ENCODE measurements at regions not wholly inside any gene's neighbourhood (a gene's known extent, or its start where the extent isn't known, plus 50 kb on each side); places are given as distances from the start of the nearest gene placed in this dataset.

GRCh38 chr5:58116346-58116745, 343.5 kb downstream of the PLK2 start:
- intact Hi-C loops (cut with micrococcal nuclease), result no loop called here
- Mint-ChIP-seq H3K9me3 (no peaks in the 10 kb centered on the region), H3K4me1 (no peaks in the 10 kb centered on the region), H3K4me3 (no peak overlapping the region), H3K36me3 (no peaks in the 10 kb centered on the region), H3K27ac (no peak overlapping the region), H3K27me3 (peaks cover 0 to 46% (median 19%) of the 10 kb centered on the region in 5 donors)
- ChIA-PET CTCF (no interaction called here), POLR2A (no interaction called here)
- H3K9me3 ChIP-seq (ENCODE audit: control insufficient read depth in 2 of 3, low read length in 3 of 3), result no peaks in the 10 kb centered on the region
- no peak overlapping the region for H3K4me3 ChIP-seq (ENCODE audit: low read length)
- DNase-seq (no peak), ATAC-seq (no peak)
- H3K36me3 ChIP-seq (ENCODE audit: control insufficient read depth in 2 of 3, insufficient read depth in 3 of 3, low read length in 3 of 3), result no peaks in the 10 kb centered on the region
- H3K27me3 ChIP-seq (ENCODE audit: control insufficient read depth in 2 of 2, insufficient read depth in 2 of 2, low read length in 2 of 2), result no peaks in the 10 kb centered on the region
- H3K4me1 ChIP-seq (ENCODE audit: control insufficient read depth in 2 of 2, insufficient read depth in 2 of 2, low read length in 2 of 2), result no peaks in the 10 kb centered on the region
- no peak overlapping the region for H3K27ac ChIP-seq (ENCODE audit: low read depth, low read length)

- H3K4me3 ChIP-seq (ENCODE audit: low read length), result no peak overlapping the region
- Mint-ChIP-seq H3K27me3 (peaks cover 0 to 45% (median 16%) of the 10 kb centered on the region in 5 donors), H3K9me3 (no peaks in the 10 kb centered on the region), H3K27ac (no peak overlapping the region), H3K4me3 (no peak overlapping the region), H3K4me1 (no peaks in the 10 kb centered on the region), H3K36me3 (no peaks in the 10 kb centered on the region)
- no peak overlapping the region for H3K27ac ChIP-seq (ENCODE audit: low read depth, low read length)
- CTCF ChIA-PET, result no interaction called here
- no peak for DNase-seq
- ATAC-seq, result no peak
- H3K4me1 ChIP-seq (ENCODE audit: control insufficient read depth in 2 of 2, insufficient read depth in 2 of 2, low read length in 2 of 2), result no peaks in the 10 kb centered on the region
- POLR2A ChIA-PET, result no interaction called here
- no peaks in the 10 kb centered on the region for H3K9me3 ChIP-seq (ENCODE audit: control insufficient read depth in 2 of 3, low read length in 3 of 3)
- no peaks in the 10 kb centered on the region for H3K36me3 ChIP-seq (ENCODE audit: control insufficient read depth in 2 of 3, insufficient read depth in 3 of 3, low read length in 3 of 3)
- no peaks in the 10 kb centered on the region for H3K27me3 ChIP-seq (ENCODE audit: control insufficient read depth in 2 of 2, insufficient read depth in 2 of 2, low read length in 2 of 2)
- intact Hi-C loops (cut with micrococcal nuclease), result no loop called here
Measured at GRCh38 chr5:58115811-58116210, 344.1 kb downstream of the PLK2 start.

GRCh38 chr5:58114324-58114723, 345.6 kb downstream of the PLK2 start:
- no peaks in the 10 kb centered on the region for H3K4me1 ChIP-seq (ENCODE audit: control insufficient read depth in 2 of 2, insufficient read depth in 2 of 2, low read length in 2 of 2)
- H3K4me3 ChIP-seq (ENCODE audit: low read length), result no peak overlapping the region
- intact Hi-C loops (cut with micrococcal nuclease), result no loop called here
- no peaks in the 10 kb centered on the region for H3K9me3 ChIP-seq (ENCODE audit: control insufficient read depth in 2 of 3, low read length in 3 of 3)
- H3K27ac Mint-ChIP-seq, result no peak overlapping the region
- no peak for ATAC-seq
- no peaks in the 10 kb centered on the region for H3K36me3 ChIP-seq (ENCODE audit: control insufficient read depth in 2 of 3, insufficient read depth in 3 of 3, low read length in 3 of 3)
- no peak for DNase-seq
- no peak overlapping the region for H3K27ac ChIP-seq (ENCODE audit: low read depth, low read length)
- no peaks in the 10 kb centered on the region for H3K36me3 Mint-ChIP-seq
- H3K9me3 Mint-ChIP-seq, result no peaks in the 10 kb centered on the region
- H3K4me1 Mint-ChIP-seq, result no peaks in the 10 kb centered on the region
- CTCF ChIA-PET, result no interaction called here
- POLR2A ChIA-PET, result no interaction called here
- H3K27me3 ChIP-seq (ENCODE audit: control insufficient read depth in 2 of 2, insufficient read depth in 2 of 2, low read length in 2 of 2), result no peaks in the 10 kb centered on the region
- peaks cover 0 to 45% (median 15%) of the 10 kb centered on the region in 5 donors for H3K27me3 Mint-ChIP-seq
- no peak overlapping the region for H3K4me3 Mint-ChIP-seq

DNA sequence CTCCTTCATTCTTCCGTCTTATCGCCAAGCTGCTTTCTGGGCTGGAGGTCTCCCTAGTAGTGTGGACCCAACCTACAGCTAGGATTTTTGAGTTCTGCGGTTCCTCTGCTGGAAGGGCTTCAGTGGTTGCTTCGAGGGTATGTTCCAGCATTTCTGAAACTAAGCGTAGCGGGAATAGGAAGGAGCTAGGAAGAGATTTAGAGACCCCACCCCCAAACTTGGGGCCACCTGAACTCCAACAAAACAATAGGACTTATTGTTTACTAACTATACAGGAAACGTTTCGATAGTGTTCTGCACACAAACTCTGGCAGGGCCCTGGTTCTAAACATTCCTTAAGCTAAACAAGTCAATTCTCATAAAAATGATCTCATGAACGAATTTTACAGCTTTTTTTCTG, 346.7 kb downstream of the PLK2 start:
- POLR2A ChIA-PET, result no interaction called here

GRCh38 chr5:58108511-58108910, 351.4 kb downstream of the PLK2 start:
- Mint-ChIP-seq H3K4me1 (no peaks in the 10 kb centered on the region), H3K27me3 (peaks cover 0 to 15% (median 4%) of the 10 kb centered on the region in 5 donors)
- no peak for ATAC-seq

More for the DNA sequence above, 346.7 kb downstream of the PLK2 start:
- H3K27ac Mint-ChIP-seq, result no peak overlapping the region
- peaks cover 0 to 39% (median 12%) of the 10 kb centered on the region in 5 donors for H3K27me3 Mint-ChIP-seq
- Histone ChIP-seq H3K36me3 (ENCODE audit: control insufficient read depth in 2 of 3, insufficient read depth in 3 of 3, low read length in 3 of 3) (no peaks in the 10 kb centered on the region), H3K27ac (ENCODE audit: low read depth, low read length) (no peak overlapping the region), H3K4me3 (ENCODE audit: low read length) (no peak overlapping the region), H3K4me1 (ENCODE audit: control insufficient read depth in 2 of 2, insufficient read depth in 2 of 2, low read length in 2 of 2) (no peaks in the 10 kb centered on the region), H3K27me3 (ENCODE audit: control insufficient read depth in 2 of 2, insufficient read depth in 2 of 2, low read length in 2 of 2) (no peaks in the 10 kb centered on the region), H3K9me3 (ENCODE audit: control insufficient read depth in 2 of 3, low read length in 3 of 3) (no peaks in the 10 kb centered on the region)
- intact Hi-C loops (cut with micrococcal nuclease), result no loop called here
- H3K4me1 Mint-ChIP-seq, result no peaks in the 10 kb centered on the region
- ATAC-seq, result no peak
- DNase-seq, result no peak
- no peaks in the 10 kb centered on the region for H3K9me3 Mint-ChIP-seq
- CTCF ChIA-PET, result no interaction called here
- no peaks in the 10 kb centered on the region for H3K36me3 Mint-ChIP-seq
- no peak overlapping the region for H3K4me3 Mint-ChIP-seq

GRCh38 chr5:58107704-58108103, 352.2 kb downstream of the PLK2 start:
- peaks cover 0 to 12% (median 6%) of the 10 kb centered on the region in 5 donors for H3K27me3 Mint-ChIP-seq
- peaks cover 0 to 10% (median 0%) of the 10 kb centered on the region in 11 donors for H3K9me3 Mint-ChIP-seq
- H3K4me1 Mint-ChIP-seq, result no peaks in the 10 kb centered on the region
- POLR2A ChIA-PET, result no interaction called here
- ATAC-seq (no peak), DNase-seq (no peak)
- CTCF ChIA-PET, result no interaction called here
- Histone ChIP-seq H3K27ac (ENCODE audit: low read depth, low read length) (no peak overlapping the region), H3K27me3 (ENCODE audit: control insufficient read depth in 2 of 2, insufficient read depth in 2 of 2, low read length in 2 of 2) (no peaks in the 10 kb centered on the region), H3K4me3 (ENCODE audit: low read length) (no peak overlapping the region), H3K4me1 (ENCODE audit: control insufficient read depth in 2 of 2, insufficient read depth in 2 of 2, low read length in 2 of 2) (no peaks in the 10 kb centered on the region), H3K9me3 (ENCODE audit: control insufficient read depth in 2 of 3, low read length in 3 of 3) (no peaks in the 10 kb centered on the region), H3K36me3 (ENCODE audit: control insufficient read depth in 2 of 3, insufficient read depth in 3 of 3, low read length in 3 of 3) (no peaks in the 10 kb centered on the region)
- H3K36me3 Mint-ChIP-seq, result no peaks in the 10 kb centered on the region
- no peak overlapping the region for H3K27ac Mint-ChIP-seq
- intact Hi-C loops (cut with micrococcal nuclease), result no loop called here
- H3K4me3 Mint-ChIP-seq, result no peak overlapping the region

More at GRCh38 chr5:58108511-58108910, 351.4 kb downstream of the PLK2 start:
- no peak overlapping the region for H3K27ac Mint-ChIP-seq
- Histone ChIP-seq H3K4me3 (ENCODE audit: low read length) (no peak overlapping the region), H3K27ac (ENCODE audit: low read depth, low read length) (no peak overlapping the region), H3K36me3 (ENCODE audit: control insufficient read depth in 2 of 3, insufficient read depth in 3 of 3, low read length in 3 of 3) (no peaks in the 10 kb centered on the region), H3K9me3 (ENCODE audit: control insufficient read depth in 2 of 3, low read length in 3 of 3) (no peaks in the 10 kb centered on the region), H3K4me1 (ENCODE audit: control insufficient read depth in 2 of 2, insufficient read depth in 2 of 2, low read length in 2 of 2) (no peaks in the 10 kb centered on the region), H3K27me3 (ENCODE audit: control insufficient read depth in 2 of 2, insufficient read depth in 2 of 2, low read length in 2 of 2) (no peaks in the 10 kb centered on the region)
- no peaks in the 10 kb centered on the region for H3K36me3 Mint-ChIP-seq
- intact Hi-C loops (cut with micrococcal nuclease), result no loop called here
- H3K4me3 Mint-ChIP-seq, result no peak overlapping the region
- ChIA-PET POLR2A (no interaction called here), CTCF (no interaction called here)
- no peak for DNase-seq
- peaks cover 0 to 2% (median 0%) of the 10 kb centered on the region in 11 donors for H3K9me3 Mint-ChIP-seq

DNA sequence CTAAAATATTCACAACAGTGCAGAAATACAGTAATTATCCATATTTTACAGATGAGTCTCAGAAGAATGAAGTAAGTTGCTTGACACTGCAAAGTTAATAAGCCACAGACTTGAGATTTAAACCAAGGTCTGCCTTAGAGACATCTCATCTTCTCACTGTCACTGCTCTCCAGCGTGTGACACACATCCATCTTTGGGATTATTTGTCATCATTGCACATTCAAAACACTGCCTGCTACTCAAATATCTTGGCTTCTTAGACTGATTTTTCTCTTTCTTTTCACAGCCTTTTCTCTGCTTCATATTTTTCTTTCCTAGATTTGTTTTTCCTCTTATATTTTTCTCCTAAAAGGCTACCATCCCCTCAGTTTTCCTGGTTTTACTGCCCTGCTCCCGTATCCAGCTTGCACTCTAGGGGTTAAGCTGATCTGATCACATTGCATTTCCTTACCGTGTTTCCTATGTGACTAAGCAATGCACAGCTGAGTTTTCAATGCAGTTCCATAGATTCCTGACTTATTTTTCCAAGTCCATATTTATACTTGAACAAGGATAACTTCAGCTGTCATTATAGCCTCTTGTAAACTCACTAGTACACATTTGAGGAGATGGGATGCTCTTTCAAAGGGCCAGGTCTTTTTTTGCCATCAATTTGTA, 353.0 kb downstream of the PLK2 start:
- no peak overlapping the region for H3K4me3 Mint-ChIP-seq
- H3K27ac ChIP-seq (ENCODE audit: low read depth, low read length), result no peak overlapping the region
- CTCF ChIA-PET, result no interaction called here

More for the DNA sequence above, 353.0 kb downstream of the PLK2 start:
- Histone ChIP-seq H3K36me3 (ENCODE audit: control insufficient read depth in 2 of 3, insufficient read depth in 3 of 3, low read length in 3 of 3) (no peaks in the 10 kb centered on the region), H3K9me3 (ENCODE audit: control insufficient read depth in 2 of 3, low read length in 3 of 3) (no peaks in the 10 kb centered on the region), H3K27me3 (ENCODE audit: control insufficient read depth in 2 of 2, insufficient read depth in 2 of 2, low read length in 2 of 2) (no peaks in the 10 kb centered on the region), H3K4me1 (ENCODE audit: control insufficient read depth in 2 of 2, insufficient read depth in 2 of 2, low read length in 2 of 2) (no peaks in the 10 kb centered on the region), H3K4me3 (ENCODE audit: low read length) (no peak overlapping the region)
- POLR2A ChIA-PET, result no interaction called here
- Mint-ChIP-seq H3K9me3 (peaks cover 0 to 13% (median 0%) of the 10 kb centered on the region in 11 donors), H3K36me3 (no peaks in the 10 kb centered on the region), H3K27me3 (peaks cover 0 to 12% (median 9%) of the 10 kb centered on the region in 5 donors), H3K4me1 (no peaks in the 10 kb centered on the region), H3K27ac (no peak overlapping the region)
- ATAC-seq (no peak), DNase-seq (no peak)
- intact Hi-C loops (cut with micrococcal nuclease), result no loop called here

Measured in naive thymus-derived CD4-positive, alpha-beta T cell (primary cell).